PC-3 (cell line): ENCODE measurements at regions not wholly inside any gene's neighbourhood (a gene's known extent, or its start where the extent isn't known, plus 50 kb on each side); places are given as distances from the start of the nearest gene placed in this dataset.

Experiments
- ATAC-seq: fragments of 200-7000 bp; cut with Tn5 transposase; 2 replicates; pipeline ENCODE4 v1.9.1; 2020; ENCODE audit warnings: mild to moderate bottlenecking, moderate library complexity
- BruUV-seq: library from RNA; stranded (reverse); fragments of 400-500 nt; replicated peaks from 2 replicates; lab custom pipeline; 2021; lab: Mats Ljungman, UMichigan
- CTCF ChIA-PET: fragments of 300-600 bp; sonication (Branson Sonifier 250); formaldehyde crosslinking; loops from one replicate; lab custom pipeline; 2022; ENCODE audit warnings: antibody characterized with exemption; lab: Charles Lee
- POLR2A ChIA-PET: fragments of 300-600 bp; sonication (Branson Sonifier 250); formaldehyde crosslinking; loops from one replicate; lab custom pipeline; 2022; ENCODE audit warnings: antibody characterized with exemption; ENCODE audit not compliant: unreplicated experiment; lab: Charles Lee
- DNase-seq: peaks from one replicate; pipeline ENCODE4 v3.0.0-alpha.2; 2015
- H2AFZ ChIP-seq: fragments of 300-600 bp; sonication (generic); 2 replicates; pipeline ENCODE4 v1.6.0; 2016; ENCODE audit warnings: antibody characterized with exemption, low read length
- H3F3A ChIP-seq: fragments of 300-600 bp; sonication (generic); one replicate; pipeline ENCODE4 v1.6.0; 2017; ENCODE audit warnings: antibody characterized with exemption, low read length, control low read depth, mild to moderate bottlenecking; ENCODE audit not compliant: unreplicated experiment
- H3K27ac ChIP-seq: fragments of 300-600 bp; sonication (generic); 2 replicates; pipeline ENCODE4 v1.5.1; 2016; ENCODE audit warnings: mild to moderate bottlenecking, low read length
- H3K27me3 ChIP-seq: fragments of 300-600 bp; sonication (generic); 2 replicates; pipeline ENCODE4 v1.6.1; 2016; ENCODE audit warnings: low read length, mixed read lengths
- H3K36me3 ChIP-seq: fragments of 300-600 bp; sonication (generic); 2 replicates; pipeline ENCODE4 v1.6.1; 2016; ENCODE audit warnings: low read depth, mixed run types, low read length, mixed read lengths
- H3K4me1 ChIP-seq: fragments of 300-600 bp; sonication (generic); 2 replicates; pipeline ENCODE4 v1.5.1; 2016; ENCODE audit warnings: low read length; ENCODE audit not compliant: insufficient read depth
- H3K4me2 ChIP-seq: fragments of 300-600 bp; sonication (generic); 2 replicates; pipeline ENCODE4 v1.6.0; 2016; ENCODE audit warnings: low read length
- H3K4me3 ChIP-seq: fragments of 300-600 bp; sonication (generic); 2 replicates; pipeline ENCODE4 v1.5.1; 2016; ENCODE audit warnings: mild to moderate bottlenecking, low read length, mixed read lengths
- H3K79me2 ChIP-seq: fragments of 300-600 bp; sonication (generic); 2 replicates; pipeline ENCODE4 v1.6.1; 2017; ENCODE audit warnings: low read length, mixed read lengths
- H3K9ac ChIP-seq: fragments of 300-600 bp; sonication (generic); 2 replicates; pipeline ENCODE4 v1.6.0; 2016; ENCODE audit warnings: mild to moderate bottlenecking, low read length
- H3K9me2 ChIP-seq: fragments of 300-600 bp; sonication (generic); replicated peaks from 2 replicates; pipeline ENCODE4 v1.6.1; 2016; ENCODE audit warnings: mixed run types, low read length, mixed read lengths
- H3K9me3 ChIP-seq: fragments of 300-600 bp; sonication (generic); 2 replicates; pipeline ENCODE4 v1.6.1; 2016; ENCODE audit warnings: low read length, mixed read lengths
- H4K20me1 ChIP-seq: fragments of 300-600 bp; sonication (generic); 2 replicates; pipeline ENCODE4 v1.6.1; 2016; ENCODE audit warnings: low read length, mixed read lengths
- CTCF ChIP-seq: fragments of 300-600 bp; sonication (generic); conservative IDR thresholded peaks from 2 replicates; pipeline ENCODE4 v1.5.1; 2017; ENCODE audit warnings: antibody characterized with exemption, low read depth, mild to moderate bottlenecking, low read length
- EZH2 ChIP-seq: fragments of 300-600 bp; sonication (generic); IDR thresholded peaks from one replicate; pipeline ENCODE4 v1.6.1; 2017; ENCODE audit warnings: antibody characterized with exemption, mild to moderate bottlenecking, low read length; ENCODE audit not compliant: unreplicated experiment
- EZH2phosphoT487 ChIP-seq: fragments of 300-600 bp; sonication (generic); IDR thresholded peaks from 2 replicates; pipeline ENCODE4 v1.6.1; 2018; ENCODE audit warnings: mild to moderate bottlenecking, antibody characterized with exemption, low read length, borderline replicate concordance
- intact Hi-C: fragments of 100-400 bp; cut with micrococcal nuclease; formaldehyde crosslinking; loops from 2 replicates; pipeline ENCODE4 v1.9.0; 2023

GRCh38 chr16:25585526-25585925, 106.2 kb upstream of the HS3ST4 start:
- no peaks in the 10 kb centered on the region for H3K4me1 ChIP-seq
- H3F3A ChIP-seq, result no peaks in the 10 kb centered on the region
- no peaks in the 10 kb centered on the region for H3K79me2 ChIP-seq
- no peak overlapping the region for H2AFZ ChIP-seq
- H3K27me3 ChIP-seq, result no peaks in the 10 kb centered on the region
- no peaks in the 10 kb centered on the region for H4K20me1 ChIP-seq
- intact Hi-C loops, result no loop called here
- POLR2A ChIA-PET, result no interaction called here
- no peak overlapping the region for H3K27ac ChIP-seq
- TF ChIP-seq EZH2phosphoT487, result no peak
- TF ChIP-seq EZH2, result no peak
- TF ChIP-seq CTCF, result no peak
- H3K4me2 ChIP-seq, result no peak overlapping the region
- no peaks in the 10 kb centered on the region for H3K9me2 ChIP-seq
- H3K36me3 ChIP-seq, result no peaks in the 10 kb centered on the region
- no peak for DNase-seq
- CTCF ChIA-PET, result no interaction called here
- H3K9me3 ChIP-seq, result no peaks in the 10 kb centered on the region
- no peak for ATAC-seq
- no peak overlapping the region for H3K9ac ChIP-seq
- H3K4me3 ChIP-seq, result no peak overlapping the region
- BruUV-seq, result no TSS peak

DNA sequence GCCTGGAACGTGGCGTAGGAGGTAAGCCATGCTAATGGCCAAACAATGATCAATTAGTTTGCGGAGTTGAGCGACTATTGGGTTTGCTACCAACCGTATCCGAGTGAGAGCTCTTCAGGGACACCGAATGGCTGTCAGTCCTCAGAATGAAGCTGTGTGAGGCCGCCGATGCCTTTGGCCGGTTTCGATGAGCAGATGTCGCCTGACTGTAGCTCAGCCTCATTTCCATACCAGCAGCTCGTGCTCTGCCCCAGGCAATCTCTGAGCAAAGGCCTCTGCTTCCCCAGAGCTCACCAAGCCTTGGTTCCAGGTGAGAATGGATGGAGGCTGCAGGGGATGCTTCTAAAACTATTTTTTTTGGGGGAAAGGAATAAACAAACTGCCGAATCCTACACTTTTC, 111.7 kb upstream of the HS3ST4 start:
- no peaks in the 10 kb centered on the region for H3F3A ChIP-seq
- no peak overlapping the region for H3K9ac ChIP-seq
- no peaks in the 10 kb centered on the region for H3K79me2 ChIP-seq
- intact Hi-C loops, result no loop called here
- no peak overlapping the region for H2AFZ ChIP-seq
- H3K4me2 ChIP-seq, result no peak overlapping the region
- no peaks in the 10 kb centered on the region for H4K20me1 ChIP-seq
- H3K4me3 ChIP-seq, result no peak overlapping the region
- H3K9me3 ChIP-seq, result no peaks in the 10 kb centered on the region
- no peak overlapping the region for H3K27ac ChIP-seq
- BruUV-seq, result no TSS peak
- DNase-seq, result no peak
- POLR2A ChIA-PET, result no interaction called here
- ATAC-seq, result no peak
- no peaks in the 10 kb centered on the region for H3K36me3 ChIP-seq
- H3K9me2 ChIP-seq, result no peaks in the 10 kb centered on the region
- no peaks in the 10 kb centered on the region for H3K27me3 ChIP-seq
- TF ChIP-seq CTCF (no peak), EZH2phosphoT487 (no peak), EZH2 (no peak)
- no peaks in the 10 kb centered on the region for H3K4me1 ChIP-seq
- CTCF ChIA-PET, result no interaction called here

DNA sequence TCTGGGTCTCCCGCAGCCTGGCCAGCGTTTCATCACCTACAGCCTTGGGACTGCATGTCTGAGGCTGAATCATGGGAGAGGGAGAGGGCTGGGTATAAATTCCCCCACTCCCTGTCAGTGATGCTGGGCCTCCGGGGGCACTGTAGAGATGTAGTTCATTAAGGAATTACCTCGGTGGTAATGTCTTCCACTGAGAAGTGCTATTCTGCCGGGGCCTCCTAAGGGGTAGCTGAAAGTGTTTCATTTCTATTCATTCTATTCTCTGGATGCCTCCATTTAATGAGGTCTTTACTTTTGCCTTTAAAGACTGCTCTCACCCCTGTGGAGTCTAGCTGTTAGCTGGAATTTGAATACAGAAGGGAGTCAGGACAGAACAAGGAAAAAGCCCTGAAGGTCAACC, 116.4 kb upstream of the HS3ST4 start:
- H3K79me2 ChIP-seq, result no peaks in the 10 kb centered on the region
- no peaks in the 10 kb centered on the region for H3K27me3 ChIP-seq
- H3K9ac ChIP-seq, result no peak overlapping the region
- BruUV-seq, result no TSS peak
- H3K4me1 ChIP-seq, result no peaks in the 10 kb centered on the region
- no peaks in the 10 kb centered on the region for H3K9me2 ChIP-seq
- H3K4me3 ChIP-seq, result no peak overlapping the region
- intact Hi-C loops, result no loop called here
- no peak overlapping the region for H3K4me2 ChIP-seq
- H3K9me3 ChIP-seq, result no peaks in the 10 kb centered on the region
- TF ChIP-seq EZH2phosphoT487 (no peak), EZH2 (no peak)
- CTCF ChIA-PET, result no interaction called here
- POLR2A ChIA-PET, result no interaction called here
- DNase-seq (no peak), ATAC-seq (no peak)
- H3F3A ChIP-seq, result no peaks in the 10 kb centered on the region
- no peak overlapping the region for H2AFZ ChIP-seq
- no peaks in the 10 kb centered on the region for H3K36me3 ChIP-seq
- no peak overlapping the region for H3K27ac ChIP-seq
- H4K20me1 ChIP-seq, result no peaks in the 10 kb centered on the region
